Skin of body (tissue), 1 donor: ENCODE measurements at regions not wholly inside any gene's neighbourhood (a gene's known extent, or its start where the extent isn't known, plus 50 kb on each side); places are given as distances from the start of the nearest gene placed in this dataset.
"Not testable (repeated sequence)": the region's sequence is repeated elsewhere in the genome, so short reads cannot be mapped to it uniquely, and the experiment has no call there.

Experiments used
- DNase-seq: peaks from one replicate; lab custom pipeline; 2025; lab: John Stamatoyannopoulos, UW

DNA sequence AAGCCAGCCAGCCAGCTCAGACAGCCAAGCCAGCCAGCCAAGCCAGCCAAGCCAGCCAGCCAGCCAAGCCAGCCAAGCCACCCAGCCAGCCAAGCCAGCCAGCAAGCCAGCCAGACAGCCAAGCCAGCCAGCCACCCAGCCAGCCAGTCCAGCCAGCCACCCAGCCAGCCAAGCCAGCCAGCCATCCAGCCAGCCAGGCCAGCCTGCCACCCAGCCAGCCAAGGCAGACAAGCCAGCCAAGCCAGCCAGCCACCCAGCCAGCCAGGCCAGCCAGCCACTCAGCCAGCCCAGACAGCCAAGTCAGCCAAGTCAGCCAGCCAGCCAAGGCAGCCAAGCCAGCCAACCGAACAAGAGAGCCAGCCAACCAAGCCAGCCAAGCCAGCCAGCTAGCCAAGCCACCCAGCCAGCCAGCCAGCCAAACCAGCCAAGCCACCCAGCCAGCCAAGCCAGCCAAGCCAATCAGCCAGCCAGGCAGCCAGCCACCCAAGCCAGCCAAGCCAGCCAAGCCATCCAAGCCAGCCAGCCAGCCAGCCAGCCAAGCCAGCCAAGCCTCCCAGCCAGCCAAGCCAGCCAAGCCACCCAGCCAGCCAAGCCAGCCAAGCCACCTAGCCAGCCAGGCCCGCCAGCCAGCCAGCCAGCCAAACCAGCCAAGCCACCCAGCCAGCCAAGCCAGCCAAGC lies 319.3 kb upstream of the PLGLB2 start:
- DNase-seq: not testable (repeated sequence)

DNA sequence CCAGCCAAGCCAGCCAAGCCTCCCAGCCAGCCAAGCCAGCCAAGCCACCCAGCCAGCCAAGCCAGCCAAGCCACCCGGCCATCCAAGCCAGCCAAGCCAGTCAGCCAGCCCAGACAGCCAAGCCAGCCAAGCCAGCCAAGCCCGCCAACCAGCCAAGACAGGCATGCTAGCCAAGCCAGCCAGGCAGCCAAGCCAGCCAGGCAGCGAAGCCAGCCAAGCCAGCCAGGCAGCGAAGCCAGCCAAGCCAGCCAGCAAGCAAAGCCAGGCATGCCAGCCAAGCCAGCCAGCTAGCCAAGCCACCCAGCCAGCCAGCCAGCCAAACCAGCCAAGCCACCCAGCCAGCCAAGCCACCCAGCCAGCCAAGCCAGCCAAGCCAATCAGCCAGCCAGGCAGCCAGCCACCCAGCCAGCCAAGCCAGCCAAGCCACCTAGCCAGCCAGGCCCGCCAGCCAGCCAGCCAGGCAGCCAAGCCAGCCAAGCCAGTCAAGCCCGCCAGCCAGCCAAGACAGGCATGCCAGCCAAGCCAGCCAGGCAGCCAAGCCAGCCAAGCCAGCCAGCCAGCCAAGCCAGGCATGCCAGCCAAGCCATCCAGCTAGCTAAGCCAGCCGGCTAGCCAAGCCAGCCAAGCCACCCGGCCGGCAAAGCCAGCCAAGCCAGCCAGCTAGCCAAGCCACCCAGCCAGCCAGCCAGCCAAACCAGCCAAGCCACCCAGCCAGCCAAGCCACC lies 318.5 kb upstream of the PLGLB2 start:
- not testable (repeated sequence) for DNase-seq

DNA sequence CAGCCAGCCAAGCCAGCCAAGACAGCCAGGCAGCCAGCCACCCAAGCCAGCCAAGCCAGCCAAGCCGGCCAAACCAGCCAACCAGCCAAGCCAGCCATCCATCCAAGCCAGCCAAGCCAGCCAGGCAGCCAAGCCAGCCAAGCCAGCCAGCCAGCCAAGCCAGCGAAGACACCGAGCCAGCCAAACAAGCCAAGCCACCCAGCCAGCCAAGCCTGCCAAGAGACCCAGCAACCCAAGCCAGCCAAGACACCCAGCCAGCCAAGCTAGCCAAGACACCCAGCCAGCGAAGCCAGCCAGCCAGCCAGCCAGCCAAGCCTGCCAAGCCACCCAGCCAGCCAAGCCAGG lies 318.0 kb upstream of the PLGLB2 start:
- not testable (repeated sequence) for DNase-seq

DNA sequence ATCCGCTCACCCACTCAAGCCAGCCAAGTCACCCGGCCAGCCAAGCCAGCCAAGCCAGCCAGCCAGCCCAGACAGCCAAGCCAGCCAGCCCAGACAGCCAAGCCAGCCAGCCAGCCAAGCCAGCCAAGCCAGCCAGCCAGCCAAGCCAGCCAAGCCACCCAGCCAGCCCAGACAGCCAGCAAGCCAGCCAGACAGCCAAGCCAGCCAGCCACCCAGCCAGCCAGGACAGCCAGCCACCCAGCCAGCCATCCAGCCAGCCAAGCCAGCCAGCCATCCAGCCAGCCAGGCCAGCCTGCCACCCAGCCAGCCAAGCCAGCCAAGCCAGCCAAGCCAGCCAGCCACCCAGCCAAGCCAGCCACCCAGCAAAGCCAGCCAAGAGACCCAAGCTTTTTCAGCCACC lies 316.8 kb upstream of the PLGLB2 start:
- not testable (repeated sequence) for DNase-seq

DNA sequence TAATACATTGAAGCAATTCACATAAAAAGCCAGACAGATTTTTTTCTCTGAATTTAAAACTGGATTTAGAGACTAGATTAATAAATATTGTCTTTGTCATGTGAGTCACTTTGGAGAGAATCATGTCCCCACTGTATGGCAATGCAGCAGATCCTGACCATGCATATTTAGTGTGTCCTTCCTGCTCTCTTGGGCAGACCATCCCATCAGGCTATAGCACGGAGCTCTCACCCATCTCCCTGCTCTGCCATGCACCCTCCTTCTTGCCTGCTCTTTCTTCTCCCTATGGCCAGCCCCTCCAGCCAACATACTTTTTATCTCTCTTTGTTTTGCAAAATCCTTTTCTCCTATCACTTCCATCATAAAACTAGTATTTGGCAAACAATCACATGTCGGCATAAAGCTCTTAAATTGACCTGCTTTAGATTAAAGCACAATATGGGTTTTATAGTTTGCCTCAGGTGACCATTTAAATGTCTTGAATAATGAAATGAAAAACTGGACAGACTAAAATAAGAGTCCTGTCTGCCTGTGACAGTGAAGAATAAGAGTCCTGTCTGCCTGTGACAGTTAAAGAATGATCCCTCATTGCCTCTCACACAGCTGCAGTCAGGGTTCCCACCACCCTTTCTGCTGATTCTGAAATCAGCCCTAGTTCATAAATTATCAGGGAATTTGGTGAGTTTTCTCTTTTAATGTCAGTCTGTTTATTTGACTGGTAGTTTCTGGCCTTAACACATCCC lies 315.0 kb upstream of the PLGLB2 start:
- DNase-seq: not testable (repeated sequence)

DNA sequence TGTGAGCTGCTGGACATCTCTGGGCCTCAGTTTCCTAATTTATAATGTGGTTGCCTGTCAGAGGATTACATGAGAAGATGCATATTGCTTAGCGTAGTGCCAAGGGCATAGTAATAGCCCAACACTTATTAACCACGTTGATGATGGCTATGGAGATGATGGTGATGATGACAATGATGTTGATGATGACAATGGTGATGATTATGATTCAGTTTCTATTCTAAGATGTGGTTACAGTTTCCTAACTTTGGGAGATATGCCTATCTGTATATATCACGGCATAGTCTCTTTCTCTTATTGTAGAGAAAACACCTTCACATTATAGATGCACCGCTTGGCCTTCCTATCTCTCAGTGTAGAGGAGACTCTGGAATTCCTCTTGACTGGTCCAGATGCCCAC lies 311.9 kb upstream of the PLGLB2 start:
- DNase-seq: not testable (repeated sequence)

DNA sequence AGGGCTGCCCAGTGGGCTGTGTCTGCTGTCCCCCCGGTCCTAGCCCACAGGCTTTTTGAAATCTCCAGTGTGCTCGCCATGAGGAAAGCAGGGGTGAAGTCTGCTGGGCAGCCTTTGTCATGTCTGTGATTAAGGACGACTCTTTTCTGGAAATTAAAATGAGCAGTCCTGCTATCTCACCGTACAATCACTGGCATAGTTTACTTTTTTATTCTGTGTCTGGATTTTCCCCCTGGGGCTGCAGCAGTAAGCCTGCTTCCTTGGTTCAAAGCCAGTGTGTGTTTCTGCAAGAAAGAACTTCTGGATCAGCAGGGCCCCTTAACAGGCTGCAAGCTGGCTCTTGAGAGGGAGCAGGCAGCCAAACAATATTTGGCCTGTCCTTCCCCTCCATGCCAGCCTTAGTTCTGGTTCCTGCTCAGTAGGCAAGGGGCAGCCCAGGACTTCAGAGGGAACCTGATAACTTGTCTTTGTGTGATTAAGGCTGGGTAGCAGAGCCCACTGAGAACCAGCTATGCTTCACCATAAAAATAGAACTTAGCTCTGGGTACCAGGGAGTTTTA lies 310.1 kb upstream of the PLGLB2 start:
- not testable (repeated sequence) for DNase-seq

DNA sequence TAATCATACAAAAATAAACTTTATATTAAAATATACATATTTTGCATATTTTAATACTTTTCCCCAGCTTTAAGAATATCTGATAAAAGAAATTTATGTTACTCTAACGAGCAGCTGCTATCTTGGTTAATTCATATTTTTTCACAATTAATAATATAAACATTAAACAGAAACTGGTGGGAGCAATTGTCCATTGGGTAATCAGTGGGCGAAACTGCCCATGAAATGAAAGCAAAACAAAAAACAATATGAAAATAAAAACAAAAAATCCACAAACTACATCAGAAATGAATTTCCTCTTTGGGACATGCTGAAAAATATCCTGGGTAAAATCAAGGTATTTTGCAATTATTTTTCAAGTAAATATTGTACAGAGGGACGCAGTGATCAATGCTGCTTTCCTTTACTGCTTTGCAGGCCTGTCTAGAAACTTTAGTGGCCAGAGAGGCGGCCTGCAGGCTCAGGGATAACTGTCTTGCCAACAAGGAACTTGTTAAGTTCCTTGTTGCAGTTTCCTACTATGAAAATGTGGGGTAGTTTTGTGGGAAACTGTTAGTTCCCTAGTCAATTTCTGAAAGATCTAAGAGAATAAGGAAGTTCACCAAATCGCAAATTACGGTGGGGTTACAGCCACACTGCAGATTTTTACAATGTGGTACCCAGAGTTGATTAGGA lies 309.0 kb upstream of the PLGLB2 start:
- not testable (repeated sequence) for DNase-seq

DNA sequence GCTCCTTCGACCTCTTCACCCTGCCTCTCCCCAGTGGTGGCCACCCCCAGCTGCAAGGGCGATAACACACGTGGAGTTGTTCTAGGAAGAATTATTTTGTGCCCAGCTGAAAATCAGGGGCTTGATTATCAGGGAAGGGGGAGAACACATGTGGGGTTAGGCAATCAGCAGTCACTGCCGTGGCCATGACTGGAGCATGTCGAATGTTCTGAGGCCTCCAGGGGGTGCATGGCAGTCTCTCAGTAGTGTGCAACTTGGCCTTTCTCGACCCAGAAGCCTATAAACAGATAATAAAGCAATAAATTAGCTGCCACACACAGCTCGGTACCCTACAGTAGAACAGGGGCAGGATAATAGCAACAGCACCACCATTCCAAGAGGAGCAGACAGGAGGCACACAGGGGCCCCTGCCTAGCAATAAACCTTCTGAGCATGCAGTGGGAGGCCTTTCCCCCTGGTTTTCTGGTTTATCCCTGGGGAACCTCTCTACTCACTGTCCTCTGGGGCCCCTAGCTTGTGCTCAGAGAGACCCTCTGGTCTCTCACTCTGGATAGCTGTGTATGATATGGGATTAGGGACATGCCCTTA lies 308.2 kb upstream of the PLGLB2 start:
- DNase-seq: not testable (repeated sequence)

DNA sequence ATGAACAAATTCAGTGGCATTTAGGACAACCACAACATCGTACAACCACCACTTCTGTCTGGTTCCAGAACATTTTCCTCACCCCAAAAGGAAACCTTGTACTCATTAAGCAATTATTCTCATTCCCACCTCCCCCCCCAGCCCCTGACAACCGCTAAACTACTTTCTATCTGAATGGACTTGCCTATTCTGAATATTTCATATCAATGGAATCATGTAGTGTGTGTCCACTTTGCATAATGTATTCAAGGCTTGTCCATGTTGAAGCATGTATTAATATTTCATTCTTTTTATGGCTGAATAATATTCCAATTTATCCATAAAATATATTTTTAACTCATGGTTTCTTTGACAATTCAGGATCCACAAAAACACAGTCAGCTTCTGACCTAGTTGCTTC lies 307.2 kb upstream of the PLGLB2 start:
- DNase-seq: not testable (repeated sequence)

DNA sequence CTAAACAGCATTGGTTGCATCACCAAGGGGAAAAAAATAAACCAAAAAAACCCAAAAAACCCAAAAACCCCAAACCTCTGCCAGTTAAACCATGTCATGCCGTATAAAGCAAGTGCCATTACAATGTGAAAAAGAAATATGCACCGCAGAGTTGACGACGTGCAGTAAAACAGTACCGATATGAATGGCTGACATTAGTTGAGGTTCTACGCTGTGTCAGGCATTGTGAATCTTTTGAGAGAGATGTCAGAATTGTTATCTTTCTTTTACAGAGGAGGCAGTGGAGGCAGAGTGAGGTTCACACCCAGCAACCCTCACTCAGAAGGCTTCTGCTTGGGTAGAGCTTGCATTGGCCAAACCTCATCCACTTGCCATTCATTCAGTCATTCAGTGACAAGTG lies 306.5 kb upstream of the PLGLB2 start:
- not testable (repeated sequence) for DNase-seq

DNA sequence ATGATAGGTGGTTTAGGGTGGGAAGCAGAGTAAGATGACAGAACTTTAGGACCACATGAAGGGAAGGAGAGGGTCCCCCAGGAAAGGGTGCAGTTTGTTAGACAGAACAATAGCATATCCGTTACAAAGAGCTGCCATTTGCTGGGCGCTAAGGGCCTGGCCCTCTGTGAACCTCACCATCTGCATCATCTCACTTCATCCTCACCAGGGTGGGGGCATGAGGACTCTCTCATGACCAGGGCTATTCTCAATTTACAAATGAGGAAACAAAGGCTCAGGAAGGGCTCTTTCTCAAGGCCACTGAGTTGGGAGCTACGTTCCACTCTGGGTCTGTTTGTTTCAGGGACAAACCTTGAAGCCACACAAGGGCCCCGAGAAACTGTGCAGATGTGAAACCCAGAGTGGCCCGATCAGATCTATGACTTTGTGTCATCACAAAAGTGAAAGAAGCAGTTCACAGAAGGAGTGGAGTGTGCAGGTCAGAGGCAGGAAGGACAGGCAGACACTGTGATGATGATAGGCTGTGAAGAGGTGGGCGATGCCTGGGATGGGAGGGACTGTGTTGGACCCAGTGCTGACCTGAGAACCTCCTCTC lies 304.8 kb upstream of the PLGLB2 start:
- DNase-seq: not testable (repeated sequence)

DNA sequence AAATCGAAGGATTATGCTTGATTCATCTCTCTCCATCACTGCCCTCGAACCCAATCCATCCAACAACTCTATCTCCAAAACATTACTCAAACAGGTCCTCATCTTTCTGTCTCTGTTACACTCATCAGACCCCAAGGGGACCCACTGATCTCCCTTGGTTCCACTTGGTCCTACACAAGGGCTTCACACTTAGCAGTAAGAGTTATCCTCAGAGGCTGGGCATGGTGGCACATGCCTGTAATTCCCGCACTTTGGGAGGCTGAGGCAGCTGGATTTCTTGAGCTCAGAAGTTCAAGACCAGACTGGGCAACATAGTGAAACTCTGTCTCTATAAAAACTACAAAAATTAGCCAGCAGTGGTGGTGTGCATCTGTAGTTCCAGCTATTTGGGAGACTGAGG lies 302.9 kb upstream of the PLGLB2 start:
- DNase-seq: not testable (repeated sequence)

DNA sequence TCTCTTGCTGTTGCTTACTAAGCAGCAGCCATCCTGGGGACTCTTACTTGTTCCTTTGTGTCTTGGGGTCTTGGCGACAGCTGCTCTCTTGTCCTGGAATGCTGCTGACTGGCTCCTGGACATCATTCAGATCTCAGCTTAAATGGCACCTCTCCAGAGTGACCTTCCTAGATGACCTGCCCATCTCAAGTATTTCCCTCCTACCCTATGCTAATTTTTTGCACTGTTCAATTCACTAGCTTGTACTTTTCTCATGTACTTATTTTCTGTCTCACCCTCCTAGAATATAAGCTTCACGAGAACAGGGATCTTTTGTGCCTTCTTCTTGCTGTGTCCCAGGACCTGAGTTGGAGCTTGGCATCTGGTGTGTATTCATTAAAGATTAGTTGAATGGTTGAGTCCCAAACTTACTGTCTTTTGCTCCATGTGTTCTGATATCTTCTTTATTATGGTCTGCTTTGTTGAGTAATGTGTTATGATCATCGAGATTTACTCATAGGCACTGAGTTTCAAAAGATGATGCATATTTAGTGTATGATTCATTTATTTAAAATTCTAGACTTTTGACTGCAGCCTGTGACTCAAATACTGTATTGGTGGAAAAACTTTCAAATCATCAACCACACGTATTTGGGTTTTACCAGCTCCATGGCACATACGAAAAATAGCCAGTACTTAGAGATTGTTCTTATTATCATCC lies 302.1 kb upstream of the PLGLB2 start:
- not testable (repeated sequence) for DNase-seq

DNA sequence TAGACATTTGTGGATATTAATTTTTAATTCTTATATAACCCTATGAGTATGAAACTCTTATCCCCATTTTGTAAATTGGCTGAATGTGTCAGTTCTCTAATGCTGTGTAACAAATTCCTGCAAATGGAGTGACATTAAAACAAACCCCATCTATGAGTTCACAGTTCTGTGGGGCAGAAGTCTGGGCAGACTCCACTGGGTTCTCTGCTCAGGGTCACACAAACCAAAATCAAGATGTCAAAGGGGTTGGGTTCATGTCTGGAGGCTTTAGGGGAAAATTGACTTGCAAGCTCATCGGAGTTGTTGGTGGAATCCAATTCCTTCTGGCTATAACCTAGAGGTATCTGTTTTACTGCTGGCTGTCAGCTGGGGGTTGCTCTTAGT lies 301.6 kb upstream of the PLGLB2 start:
- DNase-seq: not testable (repeated sequence)

DNA sequence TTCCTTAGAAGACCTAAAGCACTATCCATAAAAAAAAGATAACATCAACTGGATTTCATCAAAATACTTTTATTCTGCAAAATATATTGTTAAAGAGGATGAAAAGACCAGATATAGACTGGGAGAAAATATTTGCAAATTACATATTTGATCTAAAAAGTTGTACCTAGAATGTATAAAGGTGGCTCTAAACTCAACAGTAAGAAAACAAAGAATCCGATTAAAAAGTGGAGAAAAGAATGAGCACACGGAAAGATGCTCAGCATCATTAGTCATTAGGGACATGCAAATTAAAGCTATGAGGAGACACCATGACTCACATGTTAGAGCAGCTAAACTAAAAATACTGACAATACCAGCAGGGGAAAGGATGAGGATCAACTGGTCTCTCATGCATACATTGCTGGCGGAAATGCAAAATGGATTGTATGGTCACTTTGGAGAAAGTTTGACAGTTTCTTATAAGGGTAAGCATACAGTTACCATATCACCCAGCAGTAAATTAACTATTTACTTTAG lies 298.4 kb upstream of the PLGLB2 start:
- not testable (repeated sequence) for DNase-seq

DNA sequence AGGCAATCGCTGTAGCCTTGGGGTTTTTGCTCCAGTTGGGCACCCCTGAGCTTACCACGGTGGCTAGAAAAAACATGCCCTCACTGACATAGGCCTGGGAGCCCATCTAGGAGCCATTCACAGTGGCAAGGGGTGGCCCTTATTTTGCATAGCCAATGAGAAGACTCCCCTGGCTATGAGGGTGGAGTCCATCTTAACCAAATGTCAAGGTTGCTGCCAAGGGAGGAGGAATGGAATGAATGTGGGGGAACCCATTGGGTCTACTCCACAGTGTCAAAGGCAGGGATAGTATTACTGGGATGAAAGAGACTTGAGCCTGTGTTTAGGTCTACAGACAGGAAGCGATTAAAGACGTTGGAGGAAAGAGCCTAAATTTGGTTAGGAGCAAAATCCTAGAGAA lies 295.7 kb upstream of the PLGLB2 start:
- not testable (repeated sequence) for DNase-seq

DNA sequence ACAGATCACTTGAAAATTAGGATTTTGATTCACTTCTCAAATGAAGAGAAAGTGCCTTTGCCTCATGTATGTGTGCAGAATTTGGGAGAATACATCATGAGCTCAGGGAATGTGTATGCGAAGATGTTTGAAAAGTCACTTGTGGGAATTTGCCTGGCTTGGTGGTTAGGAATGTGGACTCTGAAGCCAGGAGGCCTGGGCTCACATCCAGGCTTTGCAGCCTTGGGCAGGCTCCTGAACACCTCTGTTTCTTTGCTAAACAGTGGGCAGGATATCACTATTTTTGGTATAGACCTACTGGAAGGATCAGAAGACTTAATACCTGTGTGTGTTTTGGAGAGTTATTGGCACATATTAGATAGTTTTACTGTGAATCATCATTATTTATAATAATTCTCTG lies 295.0 kb upstream of the PLGLB2 start:
- DNase-seq: not testable (repeated sequence)

DNA sequence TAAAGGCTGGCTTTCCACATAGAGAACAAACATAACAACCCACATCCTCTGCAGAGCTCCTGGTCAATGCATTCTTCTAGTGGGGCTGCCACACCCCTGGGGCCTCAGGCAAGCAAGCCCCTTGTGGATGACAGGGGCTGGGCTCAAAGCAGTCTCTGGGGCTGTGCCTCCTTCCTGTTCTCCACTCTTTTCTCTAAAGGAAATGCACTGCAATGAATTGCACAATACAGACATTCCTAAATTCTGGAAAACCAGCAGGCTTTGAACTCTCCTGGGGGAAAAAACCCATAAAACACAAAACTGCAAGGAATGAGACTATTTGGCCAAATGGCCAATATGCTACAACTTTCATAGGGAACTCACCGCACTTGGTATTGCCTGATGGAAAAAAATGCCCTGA lies 293.9 kb upstream of the PLGLB2 start:
- not testable (repeated sequence) for DNase-seq

DNA sequence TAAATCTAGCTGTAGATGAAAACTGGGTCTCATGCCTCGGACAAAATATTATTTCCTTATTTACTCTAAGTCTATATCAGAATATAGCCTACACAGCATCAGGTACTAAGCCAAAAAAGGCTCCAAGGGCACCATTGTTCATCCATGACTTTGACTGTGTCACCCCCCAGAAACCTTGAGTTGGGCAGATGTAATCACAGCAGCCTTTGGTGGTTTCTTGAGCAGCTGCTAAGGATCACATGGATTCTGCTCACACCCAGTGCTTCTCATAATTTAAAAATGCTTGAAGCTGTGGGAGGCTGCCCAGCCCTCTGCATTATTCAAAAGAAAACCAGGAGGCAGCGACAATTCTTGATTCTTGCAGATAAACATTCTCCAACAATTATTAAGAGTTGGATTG lies 293.5 kb upstream of the PLGLB2 start:
- not testable (repeated sequence) for DNase-seq
